GM21390 (cell line): ENCODE measurements at regions not wholly inside any gene's neighbourhood (a gene's known extent, or its start where the extent isn't known, plus 50 kb on each side); places are given as distances from the start of the nearest gene placed in this dataset.

Experiments
- ATAC-seq: cut with Tn5 transposase; IDR thresholded peaks from one replicate; pipeline ENCODE4 v1.9.1; 2021; ENCODE audit not compliant: unreplicated experiment

- ATAC-seq: no peak
Measured at GRCh38 chr5:124871303-124871702, 124.9 kb upstream of the ZNF608 start.

- ATAC-seq: no peak
Measured at GRCh38 chr5:124872086-124872485, 125.6 kb upstream of the ZNF608 start.

GRCh38 chr5:124872615-124873014 lies 126.2 kb upstream of the ZNF608 start:
- no peak for ATAC-seq

- ATAC-seq: no peak
Measured at GRCh38 chr5:124873188-124873587, 126.7 kb upstream of the ZNF608 start.

GRCh38 chr5:124873713-124874112 lies 127.3 kb upstream of the ZNF608 start:
- no peak for ATAC-seq

GRCh38 chr5:124876566-124876965 lies 130.1 kb upstream of the ZNF608 start:
- ATAC-seq: no peak

GRCh38 chr5:124876983-124877382 lies 130.5 kb upstream of the ZNF608 start:
- ATAC-seq: no peak

GRCh38 chr5:124877501-124878146 lies 131.2 kb upstream of the ZNF608 start:
- no peak for ATAC-seq

GRCh38 chr5:124878583-124879342 lies 132.3 kb upstream of the ZNF608 start:
- ATAC-seq: no peak

- ATAC-seq: no peak
Measured at GRCh38 chr5:124880903-124881697, 134.7 kb upstream of the ZNF608 start.

- no peak for ATAC-seq
Measured at GRCh38 chr5:124883681-124884080, 137.2 kb upstream of the ZNF608 start.

GRCh38 chr5:124884114-124884513 lies 137.7 kb upstream of the ZNF608 start:
- ATAC-seq: no peak

- ATAC-seq: no peak
Measured at GRCh38 chr5:124885490-124885889, 139.1 kb upstream of the ZNF608 start.

- no peak for ATAC-seq
Measured at GRCh38 chr5:124887223-124887622, 140.8 kb upstream of the ZNF608 start.

GRCh38 chr5:124888050-124888506 lies 141.6 kb upstream of the ZNF608 start:
- no peak for ATAC-seq

- ATAC-seq: no peak
Measured at GRCh38 chr5:124888622-124889485, 142.4 kb upstream of the ZNF608 start.

GRCh38 chr5:124889486-124889825 lies 143.0 kb upstream of the ZNF608 start:
- ATAC-seq: no peak

GRCh38 chr5:124889850-124890249 lies 143.4 kb upstream of the ZNF608 start:
- no peak for ATAC-seq

- peak; percentile 69 for ATAC-seq
Measured at GRCh38 chr5:124890442-124890841, 144.0 kb upstream of the ZNF608 start.

GRCh38 chr5:124891179-124891578 lies 144.7 kb upstream of the ZNF608 start:
- no peak for ATAC-seq
